COLO668 (cell line): ENCODE measurements at regions not wholly inside any gene's neighbourhood (a gene's known extent, or its start where the extent isn't known, plus 50 kb on each side); places are given as distances from the start of the nearest gene placed in this dataset.
"Not testable (repeated sequence)": the region's sequence is repeated elsewhere in the genome, so short reads cannot be mapped to it uniquely, and the experiment has no call there.

Experiments
- DNase-seq: peaks from one replicate; lab custom pipeline; 2025; ENCODE audit not compliant: unreplicated experiment; lab: John Stamatoyannopoulos, UW

DNA sequence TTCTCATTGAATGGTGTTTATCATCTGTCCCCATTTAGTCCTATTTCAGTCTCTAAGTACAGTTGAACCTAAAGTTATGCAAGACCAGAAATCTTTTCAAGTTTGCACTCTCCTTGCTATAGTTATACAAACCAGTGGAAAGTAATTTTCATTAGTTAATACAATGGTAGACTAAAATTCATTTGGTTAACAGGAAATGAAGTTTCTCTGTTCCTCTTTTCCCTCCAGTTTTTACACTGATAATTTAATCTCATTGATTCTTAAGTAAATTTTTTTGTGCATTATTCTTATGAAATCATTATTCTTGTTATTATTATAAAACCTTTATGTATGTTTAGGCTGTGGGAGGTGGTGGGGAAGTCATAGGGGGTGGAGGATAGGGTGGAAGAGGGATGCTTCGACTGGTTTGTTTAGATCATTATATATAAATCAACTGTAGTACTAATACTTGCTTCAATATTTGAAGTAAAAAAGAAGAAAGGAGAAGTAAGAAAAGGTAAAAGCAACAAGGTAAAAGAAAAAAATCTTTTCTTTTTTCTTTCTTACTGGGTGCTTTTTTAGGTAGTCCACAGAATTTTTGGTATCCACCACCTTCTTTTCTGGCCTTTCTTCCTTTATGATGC lies 104.1 kb downstream of the GPR85 start:
- DNase-seq, result no peak

DNA sequence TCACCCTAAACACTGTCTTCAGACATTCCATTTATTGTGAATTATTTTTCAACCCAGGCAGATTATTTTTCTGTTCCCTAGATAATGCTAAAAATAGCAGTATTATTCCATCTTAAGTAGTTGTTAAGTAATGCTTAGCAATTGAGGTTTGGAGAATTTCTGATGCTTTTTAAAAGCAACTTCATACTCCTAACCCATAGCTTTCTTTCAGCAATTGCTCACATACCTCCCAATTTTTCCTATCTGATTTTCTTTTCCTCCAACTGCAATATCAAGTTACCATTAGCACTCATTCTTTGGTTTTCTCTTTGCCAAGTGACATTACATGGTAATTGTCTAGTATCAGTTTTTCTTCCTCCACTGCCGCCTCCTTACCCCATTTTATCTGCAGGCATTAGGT lies 104.7 kb downstream of the GPR85 start:
- no peak for DNase-seq

DNA sequence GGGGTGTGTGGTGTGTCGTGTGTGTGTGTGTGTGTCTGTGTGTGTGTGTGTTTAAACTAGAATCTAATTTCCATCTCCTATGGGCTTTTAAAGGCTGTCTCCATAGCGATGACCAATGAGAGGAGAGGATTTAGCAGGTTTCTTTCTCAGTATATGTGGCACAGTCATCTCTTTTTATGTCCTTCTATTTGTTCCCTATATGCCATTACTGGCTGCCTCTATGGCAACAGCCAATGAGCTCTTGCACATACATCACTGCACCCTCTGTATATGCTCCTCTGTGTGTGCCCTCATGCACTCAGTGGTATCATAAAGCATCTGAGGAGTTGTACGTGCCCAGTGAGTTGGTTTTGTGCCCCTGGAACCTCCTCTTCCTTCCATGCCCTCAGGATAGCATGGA lies 107.6 kb downstream of the GPR85 start:
- DNase-seq, result not testable (repeated sequence)

DNA sequence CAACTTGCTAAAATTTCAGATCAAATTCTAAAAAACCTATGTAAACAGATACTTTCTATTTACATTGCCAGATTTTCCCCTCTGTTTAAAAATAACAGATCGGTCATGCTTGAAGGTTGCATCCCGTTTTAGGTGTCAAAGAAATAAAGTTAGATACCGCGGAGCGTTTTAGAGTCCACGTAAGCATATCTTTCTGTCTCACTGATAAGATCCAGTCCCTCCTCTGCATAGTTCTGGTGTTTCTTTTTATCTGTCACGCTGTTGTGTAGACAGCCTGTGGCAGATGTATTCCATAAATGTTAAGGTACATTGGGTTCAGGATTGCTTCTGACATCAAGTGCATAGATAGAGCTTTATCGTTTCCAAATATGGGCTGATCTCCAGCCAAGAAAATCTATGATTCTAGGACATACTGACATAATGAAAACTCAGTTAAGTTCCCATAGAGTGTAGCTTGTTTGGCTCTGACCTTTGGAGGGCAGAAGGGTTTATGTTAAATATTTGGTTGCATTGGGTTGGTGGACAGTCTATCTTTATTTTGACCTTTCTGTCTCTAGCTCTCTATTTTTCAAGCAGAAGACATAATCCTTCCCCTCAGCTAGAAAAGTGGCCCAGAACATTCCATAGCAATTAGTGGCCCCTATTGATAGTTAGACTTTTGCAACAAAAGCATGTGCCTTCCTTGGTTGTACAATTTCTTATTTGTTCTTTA lies 109.2 kb downstream of the GPR85 start:
- DNase-seq, result not testable (repeated sequence)

DNA sequence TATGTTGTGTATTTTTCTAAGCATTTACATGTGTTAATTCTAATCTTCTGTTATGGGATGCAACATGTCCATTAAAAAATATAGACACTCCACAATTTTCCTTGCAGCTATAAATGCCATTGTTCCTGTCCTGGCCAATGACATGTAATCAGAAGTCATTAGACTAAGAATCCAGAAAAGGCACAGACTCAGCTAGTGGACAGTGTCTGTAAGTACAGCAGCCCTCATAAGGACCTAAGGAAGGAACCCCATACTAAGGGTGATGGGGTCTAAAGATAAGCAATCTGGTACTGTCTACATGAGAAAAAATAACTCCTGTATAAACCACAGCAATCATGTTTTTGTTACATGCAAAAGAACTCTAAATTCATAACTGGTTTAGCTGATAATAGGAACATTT lies 115.9 kb downstream of the GPR85 start:
- no peak for DNase-seq

DNA sequence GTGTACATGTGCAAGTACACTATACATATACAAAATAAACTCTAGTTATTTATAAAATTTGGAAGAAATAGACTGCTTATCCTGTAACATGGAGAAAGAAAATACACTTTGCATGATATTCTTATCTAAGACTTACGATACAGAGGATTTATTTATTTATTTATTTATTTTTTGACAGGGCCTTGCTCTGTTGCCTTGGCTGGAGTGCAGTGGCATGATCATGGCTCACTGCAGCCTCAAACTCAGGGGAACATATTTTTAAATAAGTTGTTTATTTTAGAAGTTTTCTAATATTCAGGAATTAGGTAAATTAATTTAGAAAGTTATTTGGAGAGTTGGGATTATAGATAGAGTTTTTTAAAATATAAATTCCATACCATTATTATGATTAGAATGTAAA lies 116.7 kb downstream of the GPR85 start:
- no peak for DNase-seq

DNA sequence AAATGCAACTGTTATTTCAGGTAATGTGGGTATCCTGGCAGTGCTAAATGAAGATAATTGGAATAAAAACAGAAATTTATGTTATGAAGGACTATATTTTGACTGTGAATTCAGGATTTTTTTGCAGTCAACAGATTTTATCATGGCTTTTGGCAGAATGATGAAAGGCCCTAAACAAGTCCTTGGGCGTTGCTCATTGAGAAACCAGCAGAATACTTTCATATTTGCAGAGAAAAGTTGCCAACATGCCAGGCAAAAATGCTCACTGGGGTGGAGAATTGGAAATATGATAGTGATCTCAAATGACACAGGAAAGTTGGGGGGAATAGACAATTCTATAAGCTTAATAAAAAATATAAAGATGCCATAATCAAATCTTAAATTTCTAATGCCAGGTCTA lies 121.1 kb downstream of the GPR85 start:
- DNase-seq, result no peak

DNA sequence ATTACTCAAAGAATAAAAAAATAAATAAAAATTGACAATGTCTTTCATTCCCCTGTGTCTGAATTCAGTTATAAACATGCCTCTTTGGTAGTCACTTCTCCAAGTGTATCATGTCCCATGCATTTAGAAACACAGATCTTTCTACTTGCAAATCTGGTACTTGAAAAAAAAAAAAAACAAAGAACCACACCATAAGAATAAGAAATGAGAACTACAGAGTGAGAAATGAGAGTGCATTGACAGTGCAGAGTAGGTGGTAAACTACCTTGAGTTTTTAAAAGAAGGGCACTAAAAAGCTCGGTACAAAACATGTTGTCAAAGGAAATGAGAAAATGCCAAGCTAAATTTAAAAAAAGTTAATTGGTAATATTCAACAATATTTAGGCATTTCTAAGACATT lies 123.0 kb downstream of the GPR85 start:
- no peak for DNase-seq

DNA sequence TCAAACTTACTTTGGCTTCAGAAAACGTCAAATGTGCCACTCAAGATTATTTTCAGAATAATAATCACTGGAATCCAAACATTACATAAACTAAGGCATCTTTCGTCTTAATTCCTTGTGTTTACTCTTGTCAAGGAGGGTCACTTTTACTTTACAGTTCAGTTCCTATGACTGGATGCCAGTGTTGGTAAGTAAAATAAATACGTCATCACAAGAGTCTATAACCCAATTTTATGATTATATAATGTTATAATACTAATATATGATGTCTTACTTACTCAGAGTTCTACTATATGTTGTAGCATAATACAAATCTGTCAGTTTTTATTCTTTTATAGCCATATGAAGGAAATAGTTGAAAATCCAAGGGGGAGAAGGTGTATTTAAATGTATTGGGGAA lies 123.8 kb downstream of the GPR85 start:
- DNase-seq, result no peak

DNA sequence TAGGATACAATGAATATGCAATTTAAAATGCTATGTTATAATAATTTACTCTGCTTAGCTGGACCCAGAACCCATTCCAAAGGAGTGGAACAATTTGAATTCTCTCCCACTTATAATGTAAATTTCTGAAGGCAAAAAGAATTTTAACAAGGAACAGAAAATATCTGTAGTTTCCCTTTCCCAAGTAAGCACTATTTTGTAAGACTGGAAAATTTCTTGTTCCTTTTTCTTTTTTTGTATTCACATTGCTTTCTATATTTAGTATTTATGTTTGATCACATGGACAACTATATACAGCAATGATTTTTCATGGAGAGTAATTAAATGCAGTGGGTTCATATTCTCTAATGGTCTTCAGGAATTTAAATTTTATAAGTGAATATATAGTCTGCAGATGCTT lies 127.4 kb downstream of the GPR85 start:
- DNase-seq, result no peak

DNA sequence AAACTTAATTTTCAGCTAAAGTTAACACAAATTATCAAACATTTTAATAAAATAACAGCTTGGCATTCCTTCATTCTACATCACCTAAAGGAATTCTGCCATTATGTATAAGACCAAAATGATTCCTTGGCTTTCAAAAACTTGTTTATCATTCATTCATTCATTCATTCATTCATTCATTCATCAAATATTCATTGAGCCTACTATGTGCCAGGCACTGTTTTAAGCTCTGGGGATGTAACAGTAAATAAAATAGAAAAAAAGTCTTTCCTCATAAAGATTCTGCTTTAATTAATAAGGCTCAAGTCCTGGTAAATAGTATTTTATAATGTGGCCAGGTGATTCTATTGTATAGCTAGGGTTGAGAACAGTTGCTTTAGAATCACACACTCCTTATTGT lies 127.9 kb downstream of the GPR85 start:
- no peak for DNase-seq

DNA sequence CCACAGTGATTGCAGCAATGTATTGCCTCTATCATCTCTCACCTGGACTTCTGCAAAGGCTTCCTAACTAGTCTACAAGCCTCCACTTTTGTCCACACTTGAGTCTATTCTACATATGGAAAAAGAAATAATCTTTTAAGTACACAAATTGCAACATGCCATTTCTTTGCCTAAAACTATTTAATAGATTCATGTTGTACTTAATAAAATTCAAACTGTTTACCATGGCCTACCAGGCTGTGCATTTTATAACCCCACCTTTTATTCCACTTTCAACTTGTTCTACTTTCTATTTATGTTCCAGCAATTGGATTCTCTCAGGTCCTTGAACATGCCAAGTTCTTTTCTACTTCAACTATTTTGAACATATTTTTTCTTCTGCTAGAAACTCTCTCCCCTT lies 128.7 kb downstream of the GPR85 start:
- DNase-seq, result no peak

DNA sequence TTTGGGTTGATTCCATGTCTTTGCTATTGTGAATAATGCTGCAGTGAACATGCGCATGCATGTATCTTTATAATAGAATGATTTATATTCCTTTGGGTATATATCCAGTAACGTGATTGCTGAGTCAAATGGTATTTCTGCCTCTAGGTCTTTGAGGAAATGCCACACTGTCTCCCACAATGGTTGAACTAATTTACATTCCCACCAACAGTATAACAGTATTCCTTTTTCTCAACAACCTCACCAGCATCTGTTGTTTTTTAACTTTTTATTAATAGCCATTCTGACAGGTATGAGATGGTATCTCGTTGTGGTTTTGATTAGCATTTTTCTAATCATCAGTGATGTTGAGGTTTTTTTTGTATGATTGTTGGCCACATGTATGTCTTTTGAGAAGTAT lies 133.6 kb downstream of the GPR85 start:
- DNase-seq, result not testable (repeated sequence)

DNA sequence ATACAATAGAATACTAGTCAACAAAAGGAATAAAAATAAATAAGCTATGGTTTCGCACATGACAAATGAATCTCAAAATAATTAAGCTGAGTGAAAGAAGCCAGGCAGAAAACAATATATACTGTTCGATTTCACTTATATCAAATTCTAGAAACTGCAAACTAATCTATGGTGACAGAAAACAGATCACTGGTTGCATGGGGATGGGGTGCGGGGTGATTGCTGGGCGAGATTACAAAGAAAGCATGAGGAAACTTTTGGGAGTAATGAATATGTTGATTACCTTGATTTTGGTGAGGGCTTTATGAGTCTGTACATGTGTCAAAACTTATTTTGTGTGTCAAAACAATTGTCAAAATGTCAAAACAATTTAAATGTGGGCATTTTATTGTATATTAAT lies 135.6 kb downstream of the GPR85 start:
- no peak for DNase-seq

DNA sequence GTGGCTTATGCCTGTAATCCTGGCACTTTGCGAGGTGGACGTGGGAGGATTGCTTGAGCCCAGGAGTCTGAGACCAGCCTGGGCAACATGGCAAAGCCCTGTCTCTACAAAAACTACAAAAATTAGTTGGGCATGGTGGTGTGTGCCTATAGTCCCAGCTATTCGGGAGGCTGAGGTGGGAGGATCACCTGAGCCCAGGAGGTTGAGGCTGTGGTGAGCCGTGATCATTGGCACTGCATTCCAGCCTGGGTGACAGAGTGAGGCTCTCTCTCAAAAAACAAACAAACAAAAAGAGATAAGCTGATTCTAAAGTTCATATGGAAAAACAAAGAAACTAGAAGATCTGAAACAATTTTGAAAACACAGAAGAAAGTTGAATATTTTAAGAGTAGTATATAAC lies 136.9 kb downstream of the GPR85 start:
- not testable (repeated sequence) for DNase-seq

DNA sequence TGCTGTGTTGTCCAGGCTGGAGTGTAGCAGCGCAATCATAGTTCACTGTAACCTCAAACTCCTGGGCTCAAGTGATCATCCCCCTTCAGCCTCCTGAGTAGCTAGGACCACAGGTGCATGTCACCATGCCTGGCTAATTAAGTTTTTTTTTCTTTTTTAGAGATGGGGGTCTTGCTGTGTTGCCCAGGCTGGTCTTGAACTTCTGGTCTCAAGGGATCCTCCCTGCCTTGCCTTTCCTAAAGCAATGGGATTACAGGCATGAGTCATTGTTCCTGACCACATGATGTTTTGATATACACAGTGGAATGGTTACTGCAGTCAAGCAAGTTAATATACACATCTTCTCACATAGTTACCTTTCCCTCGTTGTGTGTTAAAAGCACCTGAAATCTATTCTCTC lies 140.3 kb downstream of the GPR85 start:
- no peak for DNase-seq

DNA sequence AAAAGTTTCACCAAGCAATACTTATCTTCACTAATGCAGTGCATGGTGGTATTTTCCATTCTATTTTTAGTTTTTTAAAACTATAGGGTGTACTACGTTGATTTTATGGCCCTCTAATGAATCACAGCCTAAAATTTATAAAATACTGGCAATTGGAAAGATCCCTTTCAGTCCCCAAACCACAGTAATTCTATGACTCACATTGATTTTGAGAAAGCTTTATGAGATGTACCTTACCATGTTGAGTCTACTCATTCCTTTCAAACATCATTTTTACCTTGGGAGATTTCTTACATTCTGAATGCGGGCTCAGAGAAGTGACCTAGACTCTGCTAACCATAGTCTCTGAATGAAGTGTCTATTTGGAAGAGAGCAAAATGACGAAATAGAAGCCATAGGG lies 141.6 kb downstream of the GPR85 start:
- no peak for DNase-seq

DNA sequence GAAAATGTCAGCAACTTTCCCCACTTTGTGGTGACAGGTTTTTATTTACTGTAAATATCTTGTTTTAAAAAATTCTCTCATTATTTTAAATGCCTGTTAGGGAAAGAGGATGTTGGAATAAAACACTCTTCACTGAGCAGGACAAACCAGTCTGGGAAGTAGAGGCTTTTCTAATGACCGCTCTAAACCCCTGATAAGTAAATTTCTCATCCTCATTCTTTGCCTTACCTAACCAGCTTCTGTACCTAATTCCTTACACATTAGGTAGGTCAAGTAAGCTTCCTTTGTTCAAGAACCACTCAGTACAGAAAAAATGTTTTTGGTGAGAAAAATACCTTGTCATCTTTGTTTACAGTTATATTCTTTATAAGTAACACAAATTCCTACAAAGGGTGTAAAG lies 143.6 kb downstream of the GPR85 start:
- no peak for DNase-seq

DNA sequence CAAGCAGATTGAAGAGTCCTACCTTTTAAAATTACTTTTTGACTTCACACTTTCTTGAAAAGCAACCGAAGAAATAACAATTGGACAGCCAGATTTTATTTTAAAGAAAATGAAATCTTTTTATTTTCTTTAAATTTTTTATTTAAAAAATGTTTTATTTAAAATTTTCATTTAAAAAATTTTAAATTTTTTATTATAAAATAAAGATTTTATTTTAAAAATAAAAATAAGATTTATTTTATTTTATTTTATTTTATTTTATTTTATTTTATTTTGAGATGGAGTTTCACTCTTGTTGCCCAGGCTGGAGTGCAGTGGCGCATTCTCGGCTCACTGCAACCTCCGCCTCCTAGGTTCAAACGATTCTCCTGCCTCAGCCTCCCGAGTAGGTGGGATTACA lies 144.5 kb downstream of the GPR85 start:
- DNase-seq, result not testable (repeated sequence)

DNA sequence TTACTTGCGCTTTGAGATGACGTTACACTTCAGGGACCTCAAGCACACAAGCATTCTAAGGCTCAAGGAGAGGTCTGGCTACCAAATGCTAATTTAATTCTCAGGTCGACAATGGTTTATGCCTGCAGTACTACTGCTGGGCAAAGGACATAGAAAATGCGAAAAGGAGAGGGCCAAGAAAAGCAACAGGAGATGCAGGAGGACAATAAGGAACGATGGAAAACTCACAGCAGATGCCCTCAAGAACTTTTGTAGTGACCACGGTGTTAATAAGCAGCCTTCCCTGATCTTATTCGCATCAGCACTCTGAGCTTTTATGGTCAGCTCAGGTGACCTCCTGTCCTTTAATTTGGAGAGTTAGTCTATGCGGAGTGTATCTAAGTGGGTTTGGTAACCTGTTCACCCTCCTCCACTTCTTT lies 146.3 kb downstream of the GPR85 start:
- DNase-seq, result no peak

DNA sequence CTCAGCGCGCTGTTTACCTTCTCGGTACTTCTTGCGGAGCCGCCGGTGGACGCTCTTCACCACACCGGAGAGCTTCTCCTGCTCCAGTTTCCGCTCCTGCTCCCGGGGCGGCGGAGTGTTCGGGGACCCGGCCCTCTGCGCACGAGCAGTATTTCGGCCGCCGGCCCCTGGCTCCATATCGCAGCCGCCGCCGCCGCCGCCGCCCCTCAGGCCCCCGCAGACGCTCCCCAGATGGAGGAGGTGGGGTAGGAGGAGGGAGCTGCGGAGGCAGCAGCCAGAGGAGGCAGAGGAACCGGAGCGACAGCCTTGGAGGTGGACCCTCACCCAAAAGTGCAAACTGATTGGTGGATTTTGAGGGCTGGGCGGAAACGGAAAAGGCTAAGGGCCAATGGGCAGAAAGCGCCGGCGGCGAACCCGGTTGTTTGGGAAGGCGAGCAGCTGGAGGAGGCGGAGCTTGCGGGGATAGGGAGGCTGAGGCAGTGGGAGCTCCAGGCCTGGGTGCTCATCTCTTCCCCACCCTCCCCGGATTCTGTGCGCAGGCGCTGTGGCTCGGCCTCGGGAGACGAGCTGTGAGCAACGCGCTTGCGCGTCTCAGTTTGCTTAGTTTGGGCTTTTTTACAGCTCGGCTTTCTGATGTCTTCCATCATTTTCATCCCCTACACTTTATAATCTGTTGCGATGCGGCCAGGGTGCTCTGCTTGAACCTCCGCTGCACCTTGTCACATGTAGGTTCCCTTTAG lies 146.9 kb downstream of the GPR85 start:
- DNase-seq, result peak; percentile 98

DNA sequence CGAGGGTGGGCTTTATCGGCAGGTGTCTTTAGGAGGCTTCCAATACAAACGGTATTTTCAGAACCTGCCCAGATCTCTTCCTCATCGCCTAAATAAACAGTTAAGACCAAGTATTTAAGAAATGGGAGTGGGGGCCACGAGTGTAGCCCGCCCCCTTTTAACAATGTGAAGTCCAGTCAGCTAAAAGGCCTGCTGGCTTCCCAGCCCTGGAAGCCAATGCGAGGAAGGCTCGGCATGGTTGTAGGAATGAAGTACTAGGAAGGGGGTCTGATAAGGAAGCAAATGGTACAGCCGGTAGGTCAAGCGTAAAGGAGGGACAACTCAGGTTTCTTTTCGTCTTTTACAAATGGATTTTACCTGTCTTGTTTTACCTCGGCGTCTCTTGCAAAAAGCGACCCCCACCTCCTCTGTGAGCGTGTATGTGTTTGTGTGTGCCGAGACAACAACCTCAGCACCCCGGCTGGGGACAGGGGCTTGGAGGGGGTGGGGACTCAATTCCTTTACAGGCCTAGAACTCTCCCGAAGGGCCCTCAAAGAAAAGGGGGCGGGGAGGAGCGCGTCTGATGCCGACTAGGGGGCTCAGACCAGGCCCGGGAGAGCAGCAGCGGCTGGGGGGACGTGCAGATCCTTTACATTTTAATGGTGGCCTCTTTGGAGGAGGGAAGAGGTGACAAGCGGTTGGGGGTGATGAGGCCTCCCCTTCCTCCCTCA lies 147.6 kb downstream of the GPR85 start:
- peak; percentile 15 for DNase-seq
